ENCODE measurements at regions not wholly inside any gene's neighbourhood (a gene's known extent, or its start where the extent isn't known, plus 50 kb on each side); places are given as distances from the start of the nearest gene placed in this dataset.

DNA sequence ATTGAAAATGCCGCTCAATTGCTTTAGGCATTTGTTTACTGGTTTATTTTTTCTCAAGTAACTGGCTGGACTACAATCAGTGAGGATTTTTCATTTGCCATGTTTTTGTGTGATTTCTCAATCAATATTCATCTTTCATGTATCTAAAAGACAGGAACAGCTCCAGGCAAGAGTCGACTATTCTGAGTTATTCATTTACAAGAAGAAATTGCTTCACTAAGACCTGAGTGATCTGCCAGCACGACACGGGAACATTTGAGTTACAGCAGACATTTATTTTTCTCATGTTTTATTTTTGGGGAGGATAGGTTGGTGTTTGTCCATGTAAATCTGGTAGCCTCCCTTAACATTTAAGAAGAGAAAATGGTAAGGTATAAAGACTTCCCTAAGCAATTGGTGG, 124.1 kb downstream of the CBLN4 start:
- TF ChIP-seq CTCF (IDR thresholded peaks at IDR 0.05) (no peak), POLR2A (IDR thresholded peaks at IDR 0.05) (no peak)
